HepG2 (cell line): ENCODE measurements at regions not wholly inside any gene's neighbourhood (a gene's known extent, or its start where the extent isn't known, plus 50 kb on each side); places are given as distances from the start of the nearest gene placed in this dataset.

ENCODE experiments used
- ATAC-seq: fragments of 200-7000 bp; cut with Tn5 transposase; 3 replicates; pipeline ENCODE4 v1.9.1; 2020; ENCODE audit warnings: mild to moderate bottlenecking, moderate library complexity
- BruUV-seq: library from RNA; stranded (reverse); fragments of 400-500 nt; replicated peaks from 2 replicates; lab custom pipeline; 2021; lab: Mats Ljungman, UMichigan
- CTCF ChIA-PET: fragments of 300-600 bp; formaldehyde crosslinking; extraction: SDS; loops from one replicate; lab custom pipeline; 2021; ENCODE audit warnings: low total read pairs, inconsistent platforms, low intra/inter-chr PET ratio; lab: Yijun Ruan, JAX
- POLR2A ChIA-PET: fragments of 350-600 bp; sonication (Branson Sonifier 250); formaldehyde crosslinking; loops from one replicate; lab custom pipeline; 2020; ENCODE audit warnings: antibody characterized with exemption, inconsistent platforms; lab: Yijun Ruan, JAX
- DNase-seq: peaks from one replicate; pipeline ENCODE4 v3.0.0-alpha.2; 2015; ENCODE audit warnings: low spot score
- FAIRE-seq: peaks from 3 replicates; lab custom pipeline; 2011; peaks lifted over from hg19 to GRCh38; lab: Jason Lieb, UNC
- H2AFZ ChIP-seq: one replicate; pipeline ENCODE4 v1.6.1; 2011; ENCODE audit warnings: low read length, inconsistent platforms
- H3K27ac ChIP-seq: fragments of 300-600 bp; 3 replicates; pipeline ENCODE4 v1.8.0; 2011; ENCODE audit warnings: mixed run types, mild to moderate bottlenecking, mixed read lengths, low read length, inconsistent platforms; ENCODE audit not compliant: insufficient read depth; ENCODE audit errors: extremely low read length
- H3K27me3 ChIP-seq, 2 experiments: fragments of 200-600 bp in 1 of 2; 2 replicates in 1 of 2; 3 replicates in 1 of 2; pipeline versions ENCODE4 v1.6.0 to v1.8.0; 2011; ENCODE audit warnings: low read length in 2 of 2, mild to moderate bottlenecking in 2 of 2, moderate library complexity in 2 of 2, inconsistent platforms in 1 of 2; ENCODE audit not compliant: insufficient read depth in 2 of 2, control insufficient read depth in 1 of 2
- H3K36me3 ChIP-seq, 2 experiments: fragments of 200-600 bp in 1 of 2; replicated peaks in 1 of 2; 2 replicates in 1 of 2; 3 replicates in 1 of 2; pipeline versions ENCODE4 v1.5.1 to v1.8.0; 2011; ENCODE audit warnings: low read length in 2 of 2, inconsistent platforms in 1 of 2; ENCODE audit not compliant: insufficient read depth in 2 of 2, control insufficient read depth in 1 of 2
- H3K4me1 ChIP-seq: 2 replicates; pipeline ENCODE4 v1.5.1; 2012; ENCODE audit warnings: low read length, inconsistent platforms; ENCODE audit not compliant: insufficient read depth
- H3K4me2 ChIP-seq: 2 replicates; pipeline ENCODE4 v1.6.0; 2011; ENCODE audit warnings: low read depth, low read length, inconsistent platforms
- H3K4me3 ChIP-seq, 3 experiments: fragments of 200-600 bp in 1 of 3; sonication (generic), shearing (Covaris generic) in 1 of 3; replicated peaks in 1 of 3; 2 replicates each; pipeline ENCODE4 v1.5.1; 2011 to 2016; ENCODE audit warnings: low read length in 3 of 3, inconsistent platforms in 2 of 3, low read depth in 2 of 3, mild to moderate bottlenecking in 2 of 3, control low read depth in 1 of 3, mixed read lengths in 1 of 3; ENCODE audit not compliant: insufficient read depth in 1 of 3
- H3K79me2 ChIP-seq: one replicate; pipeline ENCODE4 v1.6.1; 2011; ENCODE audit warnings: low read length, inconsistent platforms; ENCODE audit not compliant: insufficient read depth
- H3K9ac ChIP-seq: 2 replicates; pipeline ENCODE4 v1.6.0; 2011; ENCODE audit warnings: mild to moderate bottlenecking, low read depth, low read length, inconsistent platforms; ENCODE audit not compliant: insufficient read depth
- H3K9me3 ChIP-seq: 2 replicates; pipeline ENCODE4 v1.5.1; 2012; ENCODE audit warnings: mild to moderate bottlenecking, low read length
- H4K20me1 ChIP-seq: 2 replicates; pipeline ENCODE4 v1.6.0; 2011; ENCODE audit warnings: inconsistent platforms, mild to moderate bottlenecking, low read length, moderate library complexity; ENCODE audit not compliant: insufficient read depth
- AHR ChIP-seq: IDR thresholded peaks from 2 replicates; pipeline ENCODE4 v1.6.1; 2018; ENCODE audit warnings: missing genetic modification reagents, missing compliant biosample characterization
- ARID4A ChIP-seq: sonication (generic); formaldehyde crosslinking; IDR thresholded peaks from 2 replicates; pipeline ENCODE4 v1.5.0; 2020; ENCODE audit warnings: mild to moderate bottlenecking, missing genetic modification reagents, borderline replicate concordance
- CERS6 ChIP-seq: sonication (generic); formaldehyde crosslinking; IDR thresholded peaks from 2 replicates; pipeline ENCODE4 v1.5.0; 2020; ENCODE audit warnings: missing genetic modification reagents
- EP300 ChIP-seq, 3 experiments: sonication (generic) in 1 of 3; formaldehyde crosslinking in 1 of 3; IDR thresholded peaks; 2 replicates each; pipeline versions ENCODE4 v1.5.1 to v1.6.1; 2011 to 2020; ENCODE audit warnings: low read depth in 2 of 3, low read length in 2 of 3, borderline replicate concordance in 1 of 3, improper control_type of control experiment in 1 of 3, mild to moderate bottlenecking in 1 of 3, missing genetic modification reagents in 1 of 3, moderate library complexity in 1 of 3
- FOSL1 ChIP-seq: sonication (generic); formaldehyde crosslinking; IDR thresholded peaks from 2 replicates; pipeline ENCODE4 v1.9.0; 2021; ENCODE audit warnings: missing genetic modification reagents, borderline replicate concordance
- JDP2 ChIP-seq: sonication (generic); formaldehyde crosslinking; IDR thresholded peaks from 2 replicates; pipeline ENCODE4 v1.8.1; 2022; ENCODE audit warnings: missing genetic modification reagents, borderline replicate concordance
- KLF11 ChIP-seq: IDR thresholded peaks from 2 replicates; pipeline ENCODE4 v1.6.1; 2016; ENCODE audit warnings: missing compliant biosample characterization
- MEF2D ChIP-seq: sonication (generic); formaldehyde crosslinking; IDR thresholded peaks from 2 replicates; pipeline ENCODE4 v1.5.1; 2020; ENCODE audit warnings: mild to moderate bottlenecking, missing genetic modification reagents
- NFE2 ChIP-seq: sonication (generic); formaldehyde crosslinking; IDR thresholded peaks from 2 replicates; pipeline ENCODE4 v1.4.0; 2020; ENCODE audit warnings: missing genetic modification reagents
- NKX3-1 ChIP-seq: sonication (generic); formaldehyde crosslinking; IDR thresholded peaks from 2 replicates; pipeline ENCODE4 v1.5.0; 2020; ENCODE audit warnings: missing genetic modification reagents
- PAWR ChIP-seq: sonication (generic); formaldehyde crosslinking; IDR thresholded peaks from 2 replicates; pipeline ENCODE4 v1.4.0; 2020; ENCODE audit warnings: missing genetic modification reagents, mild to moderate bottlenecking, borderline replicate concordance
- PHF21A ChIP-seq: sonication (generic); formaldehyde crosslinking; IDR thresholded peaks from 2 replicates; pipeline ENCODE4 v1.5.0; 2020; ENCODE audit warnings: mild to moderate bottlenecking, missing genetic modification reagents
- RAD51 ChIP-seq: fragments of 450-650 bp; IDR thresholded peaks from 2 replicates; pipeline ENCODE4 v1.6.1; 2016; ENCODE audit warnings: borderline replicate concordance
- SCMH1 ChIP-seq: sonication (generic); formaldehyde crosslinking; IDR thresholded peaks from 2 replicates; pipeline ENCODE4 v1.9.0; 2021; ENCODE audit warnings: missing genetic modification reagents, mild to moderate bottlenecking, borderline replicate concordance
- ZFP36 ChIP-seq: fragments of 150-350 bp; IDR thresholded peaks from 2 replicates; pipeline ENCODE4 v1.6.1; 2018; ENCODE audit warnings: borderline replicate concordance, low read length, low read depth; ENCODE audit not compliant: partially characterized antibody
- ZNF207 ChIP-seq: fragments of 450-650 bp; IDR thresholded peaks from 2 replicates; pipeline ENCODE4 v1.6.1; 2016; ENCODE audit warnings: antibody characterized with exemption, borderline replicate concordance
- ZNF382 ChIP-seq: sonication (generic); formaldehyde crosslinking; IDR thresholded peaks from 2 replicates; pipeline ENCODE4 v1.5.0; 2020; ENCODE audit warnings: missing genetic modification reagents, mild to moderate bottlenecking, borderline replicate concordance
- ZNF678 ChIP-seq: sonication (generic); formaldehyde crosslinking; IDR thresholded peaks from 2 replicates; pipeline ENCODE4 v1.4.0; 2020; ENCODE audit warnings: mild to moderate bottlenecking, missing genetic modification reagents
- WGBS: methylation state at CpG from one replicate; pipeline ENCODE4 v1.1.6; 2017; ENCODE audit warnings: low lambda C conversion rate; 5-methylcytosine and 5-hydroxymethylcytosine counted together
- in situ Hi-C: cut with HindIII; loops from 2 replicates; pipeline ENCODE4 v1.10.0; 2017; ENCODE audit warnings: low pct_unique_long_range_greater_than_20kb; ENCODE audit not compliant: extremely low pct_ligation_motif_present
- intact Hi-C: fragments of 100-400 bp; cut with micrococcal nuclease; formaldehyde crosslinking; loops from one replicate; pipeline ENCODE4 v1.10.0; 2022; ENCODE audit not compliant: unreplicated experiment

- no peak for TF ChIP-seq RAD51
- no peak for TF ChIP-seq ZNF207
- no peak for TF ChIP-seq ARID4A (CRISPR knock-in tag)
- TF ChIP-seq EP300 (IDR thresholded peaks at IDR 0.05; ENCODE audit: low read depth in 2 of 2, low read length in 2 of 2), result no peak
- no peak for TF ChIP-seq EP300 (CRISPR knock-in tag; IDR thresholded peaks at IDR 0.05; ENCODE audit: borderline replicate concordance)
- TF ChIP-seq PAWR, result no peak
- no peak for TF ChIP-seq ZNF678
- no peak for TF ChIP-seq ZNF382 (CRISPR knock-in tag)
- no peak for TF ChIP-seq PHF21A (CRISPR knock-in tag)
- no peak for TF ChIP-seq ZFP36
- TF ChIP-seq KLF11, result no peak
- no peak for TF ChIP-seq AHR (CRISPR knock-in tag)
- no peak for TF ChIP-seq CERS6 (CRISPR knock-in tag)
- TF ChIP-seq MEF2D (CRISPR knock-in tag), result no peak
- TF ChIP-seq NFE2, result no peak
- no peak for TF ChIP-seq NKX3-1 (CRISPR knock-in tag)
- no peak for TF ChIP-seq JDP2 (CRISPR knock-in tag)
- TF ChIP-seq FOSL1, result no peak
- no peak for TF ChIP-seq SCMH1 (CRISPR knock-in tag)
- in situ Hi-C loops (no loop called here), intact Hi-C loops (no loop called here)
- Histone ChIP-seq H4K20me1 (no peaks in the 10 kb centered on the region), H3K27me3 (no peaks in the 10 kb centered on the region; a peak in 1 of 5 replicates), H3K79me2 (no peaks in the 10 kb centered on the region), H3K27ac (no peak overlapping the region), H3K4me1 (no peaks in the 10 kb centered on the region), H3K9ac (no peak overlapping the region), H3K4me3 (no peak overlapping the region), H3K9me3 (no peaks in the 10 kb centered on the region), H3K36me3 (no peaks in the 10 kb centered on the region), H3K4me2 (no peak overlapping the region), H2AFZ (no peak overlapping the region)
- WGBS, result 12% methylated on average over 3 of the region's 3 CpGs
- FAIRE-seq, result no peak
- DNase-seq, result no peak
- CTCF ChIA-PET, result no interaction called here
- no TSS peak for BruUV-seq
- POLR2A ChIA-PET, result no interaction called here
- no peak for ATAC-seq
These were observed 116.9 kb upstream of the DTNBP1 start for GRCh38 chr6:15779726-15780125.
